Type B pancreatic cell (in vitro differentiated cells): ENCODE measurements at regions not wholly inside any gene's neighbourhood (a gene's known extent, or its start where the extent isn't known, plus 50 kb on each side); places are given as distances from the start of the nearest gene placed in this dataset.
A peak's percentile ranks its signal among the peaks of the same experiment; 100 is the strongest.

Experiments used
- DNase-seq: peaks from one replicate; pipeline ENCODE4 v3.0.0; 2021; ENCODE audit warnings: mixed read lengths; ENCODE audit not compliant: unreplicated experiment; ENCODE audit errors: extremely low spot score
- H3K27ac Mint-ChIP-seq: 2 replicates; pipeline ENCODE4 v1.8.0; 2021; ENCODE audit warnings: mild to moderate bottlenecking, mixed read lengths
- H3K27me3 Mint-ChIP-seq: 2 replicates; pipeline ENCODE4 v1.8.0; 2021; ENCODE audit warnings: mixed read lengths
- H3K36me3 Mint-ChIP-seq: 2 replicates; pipeline ENCODE4 v1.8.0; 2021; ENCODE audit warnings: mixed read lengths
- H3K4me1 Mint-ChIP-seq: one replicate; pipeline ENCODE4 v1.8.0; 2021; ENCODE audit warnings: mixed read lengths; ENCODE audit not compliant: unreplicated experiment
- H3K4me3 Mint-ChIP-seq: 2 replicates; pipeline ENCODE4 v1.8.0; 2021; ENCODE audit warnings: mild to moderate bottlenecking, mixed read lengths
- H3K9me3 Mint-ChIP-seq: 2 replicates; pipeline ENCODE4 v1.8.0; 2021; ENCODE audit warnings: mixed read lengths
- TF ChIP-seq, protein P1 (sequence below): fragments of 200-600 bp; sonication (generic); conservative IDR thresholded peaks from 2 replicates; pipeline ENCODE4 v1.5.0; 2021; ENCODE audit warnings: antibody characterized with exemption, mild to moderate bottlenecking

DNA sequence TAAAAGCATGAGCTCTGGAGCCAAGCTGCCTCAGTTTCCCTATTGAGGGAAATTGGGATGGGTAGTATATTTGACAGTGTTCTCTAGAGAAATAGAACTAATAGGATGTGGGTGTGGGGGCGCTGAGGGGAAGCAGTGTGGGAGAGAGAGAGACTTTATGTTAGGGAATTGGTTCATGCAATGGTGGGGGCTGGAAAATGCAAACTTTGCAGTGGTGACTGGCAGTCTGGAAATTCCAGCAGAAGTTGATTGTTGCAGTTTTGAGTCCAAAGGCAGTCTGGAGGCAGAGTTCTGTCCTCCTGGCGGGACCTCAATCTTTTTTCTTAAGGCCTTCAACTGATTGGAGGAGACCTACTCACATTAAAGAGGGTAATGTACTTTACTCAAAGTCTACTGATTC is 59.4 kb upstream of the SYT13 start:
- Mint-ChIP-seq H3K9me3 (no peaks in the 10 kb centered on the region), H3K27me3 (peaks cover 9% of the 10 kb centered on the region), H3K36me3 (no peaks in the 10 kb centered on the region), H3K4me1 (peaks cover 50% of the 10 kb centered on the region), H3K4me3 (no peak overlapping the region), H3K27ac (no peak overlapping the region)
- no peak for DNase-seq
- TF ChIP-seq, protein P1, sequence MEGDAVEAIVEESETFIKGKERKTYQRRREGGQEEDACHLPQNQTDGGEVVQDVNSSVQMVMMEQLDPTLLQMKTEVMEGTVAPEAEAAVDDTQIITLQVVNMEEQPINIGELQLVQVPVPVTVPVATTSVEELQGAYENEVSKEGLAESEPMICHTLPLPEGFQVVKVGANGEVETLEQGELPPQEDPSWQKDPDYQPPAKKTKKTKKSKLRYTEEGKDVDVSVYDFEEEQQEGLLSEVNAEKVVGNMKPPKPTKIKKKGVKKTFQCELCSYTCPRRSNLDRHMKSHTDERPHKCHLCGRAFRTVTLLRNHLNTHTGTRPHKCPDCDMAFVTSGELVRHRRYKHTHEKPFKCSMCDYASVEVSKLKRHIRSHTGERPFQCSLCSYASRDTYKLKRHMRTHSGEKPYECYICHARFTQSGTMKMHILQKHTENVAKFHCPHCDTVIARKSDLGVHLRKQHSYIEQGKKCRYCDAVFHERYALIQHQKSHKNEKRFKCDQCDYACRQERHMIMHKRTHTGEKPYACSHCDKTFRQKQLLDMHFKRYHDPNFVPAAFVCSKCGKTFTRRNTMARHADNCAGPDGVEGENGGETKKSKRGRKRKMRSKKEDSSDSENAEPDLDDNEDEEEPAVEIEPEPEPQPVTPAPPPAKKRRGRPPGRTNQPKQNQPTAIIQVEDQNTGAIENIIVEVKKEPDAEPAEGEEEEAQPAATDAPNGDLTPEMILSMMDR, result no peak

DNA sequence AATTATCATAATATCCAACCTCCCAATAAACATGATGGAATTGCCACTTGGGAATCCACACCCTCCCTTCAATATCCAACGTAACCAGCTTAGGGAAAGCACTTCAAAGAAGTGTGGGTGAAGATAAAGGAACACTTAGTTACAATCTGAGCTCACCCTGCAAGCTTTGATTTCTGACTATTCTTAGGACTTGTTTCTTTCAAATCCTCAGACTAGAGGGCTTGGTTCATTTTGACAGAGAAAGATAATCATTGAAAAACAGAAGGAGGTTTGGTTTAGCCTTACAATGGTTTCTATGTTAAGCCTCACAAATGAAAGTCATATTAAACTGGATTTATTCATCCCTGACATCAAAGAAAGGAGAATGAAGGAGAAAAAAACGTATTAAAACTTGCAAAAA is 57.9 kb upstream of the SYT13 start:
- no peaks in the 10 kb centered on the region for H3K9me3 Mint-ChIP-seq
- peaks cover 11% of the 10 kb centered on the region for H3K27me3 Mint-ChIP-seq
- H3K27ac Mint-ChIP-seq, result no peak overlapping the region

DNA sequence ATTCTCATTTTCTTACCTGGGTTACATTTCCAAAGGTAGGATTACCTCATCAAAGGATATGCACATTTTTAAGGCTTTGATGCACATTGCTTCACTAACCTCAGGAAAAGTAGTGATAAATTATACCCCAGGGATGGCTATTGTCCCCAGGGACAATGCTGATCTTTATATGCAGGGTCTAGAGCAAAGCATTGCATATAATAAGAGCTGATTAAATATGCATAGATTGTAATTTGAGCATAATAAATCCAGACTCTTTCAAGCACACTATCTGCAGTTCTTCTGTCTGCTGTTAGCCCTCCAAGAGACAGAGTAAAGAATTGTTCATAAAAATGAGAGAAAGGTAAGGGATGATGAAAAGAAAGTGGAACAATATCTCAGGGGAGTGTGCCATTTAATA is 57.3 kb upstream of the SYT13 start:
- TF ChIP-seq, protein P1, result no peak
- no peak overlapping the region for H3K27ac Mint-ChIP-seq
- H3K27me3 Mint-ChIP-seq, result peaks cover 15% of the 10 kb centered on the region
- no peak overlapping the region for H3K4me3 Mint-ChIP-seq
- no peaks in the 10 kb centered on the region for H3K36me3 Mint-ChIP-seq
- DNase-seq, result no peak
- H3K4me1 Mint-ChIP-seq, result peaks cover 50% of the 10 kb centered on the region
- H3K9me3 Mint-ChIP-seq, result no peaks in the 10 kb centered on the region

More for the DNA sequence above, 57.9 kb upstream of the SYT13 start:
- Mint-ChIP-seq H3K4me1 (peaks cover 50% of the 10 kb centered on the region), H3K36me3 (no peaks in the 10 kb centered on the region), H3K4me3 (peak overlapping the region; percentile 37)
- TF ChIP-seq, protein P1, result no peak
- DNase-seq, result no peak

DNA sequence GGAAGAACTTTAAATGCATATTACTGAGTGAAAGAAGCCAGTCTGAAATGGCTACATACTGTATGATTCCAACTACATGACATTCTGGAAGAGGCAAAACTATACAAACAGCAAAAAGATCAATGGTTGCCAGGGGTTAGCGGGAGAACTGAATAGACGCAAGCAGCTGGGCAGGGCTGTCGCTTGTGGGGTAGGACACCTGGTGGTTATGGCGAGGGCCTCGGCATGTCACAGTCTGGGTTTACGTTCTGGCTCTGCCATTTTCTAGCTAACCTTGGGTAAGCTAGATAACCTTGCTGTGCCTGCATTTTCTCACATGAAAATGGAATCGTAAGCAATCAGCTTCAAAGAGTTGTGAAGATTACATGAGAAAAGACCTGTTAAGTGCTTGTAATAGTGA is 55.2 kb upstream of the SYT13 start:
- peak; percentile 43 for DNase-seq
- peaks cover 20% of the 10 kb centered on the region for H3K27me3 Mint-ChIP-seq
- H3K36me3 Mint-ChIP-seq, result no peaks in the 10 kb centered on the region
- H3K27ac Mint-ChIP-seq, result no peak overlapping the region
- no peak overlapping the region for H3K4me3 Mint-ChIP-seq
- TF ChIP-seq, protein P1, result no peak
- H3K9me3 Mint-ChIP-seq, result no peaks in the 10 kb centered on the region
- H3K4me1 Mint-ChIP-seq, result peaks cover 36% of the 10 kb centered on the region

DNA sequence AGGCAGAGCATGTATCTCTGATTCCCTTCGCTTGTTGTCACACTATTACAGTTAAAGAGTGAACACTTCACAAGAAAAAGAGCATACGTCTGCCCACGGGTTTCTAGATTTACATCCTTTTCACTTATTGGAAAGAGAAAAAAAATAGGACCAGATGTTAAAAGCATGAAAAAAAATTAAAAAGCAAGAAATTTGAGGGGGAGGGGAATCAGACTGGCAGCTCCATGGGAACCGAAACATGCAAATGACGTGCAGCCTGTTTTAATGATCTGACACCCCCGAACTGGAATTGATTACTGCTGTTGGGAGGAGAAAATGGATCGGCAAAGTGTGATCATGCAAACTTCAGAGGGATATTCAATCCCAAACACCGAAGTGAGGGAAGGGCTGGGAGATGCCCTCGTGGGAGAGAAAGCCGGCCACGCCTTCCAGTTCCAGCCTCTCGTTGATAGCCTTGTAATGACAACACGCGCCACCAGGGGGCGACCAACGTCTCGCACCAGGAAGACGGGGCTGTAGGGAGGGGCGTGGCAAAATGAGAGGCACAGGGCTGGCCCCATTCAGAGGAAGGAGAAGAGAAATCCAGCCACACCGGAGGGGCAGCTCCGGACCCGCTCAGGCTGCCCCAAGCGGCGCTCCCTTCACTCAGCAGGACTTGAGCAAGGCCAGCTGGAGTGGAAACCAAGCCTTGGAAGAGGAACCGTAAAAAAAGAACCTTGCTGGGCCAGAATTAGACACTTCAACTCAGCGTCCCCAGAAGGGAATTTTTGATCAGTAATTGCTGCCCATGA is 53.8 kb upstream of the SYT13 start:
- Mint-ChIP-seq H3K4me3 (peak overlapping the region; percentile 74), H3K27me3 (peaks cover 20% of the 10 kb centered on the region), H3K9me3 (no peaks in the 10 kb centered on the region), H3K4me1 (peaks cover 36% of the 10 kb centered on the region), H3K27ac (peak overlapping the region; percentile 39), H3K36me3 (no peaks in the 10 kb centered on the region)
- TF ChIP-seq, protein P1, result peak; percentile 96
- DNase-seq, result peak; percentile 96
